Glutamatergic neuron (in vitro differentiated cells): ENCODE measurements at regions not wholly inside any gene's neighbourhood (a gene's known extent, or its start where the extent isn't known, plus 50 kb on each side); places are given as distances from the start of the nearest gene placed in this dataset. TPM values are rescaled to one million over a fixed set of nuclear protein-coding genes. Genes with fewer than 3 reads are reported as not detected.

Source experiments
- DNase-seq: peaks from one replicate; pipeline ENCODE4 v3.0.0; 2022
- H3K27ac Mint-ChIP-seq: one replicate; pipeline ENCODE4 v1.8.0; 2020; ENCODE audit warnings: mild to moderate bottlenecking, mixed read lengths, inconsistent platforms; ENCODE audit not compliant: unreplicated experiment
- H3K27me3 Mint-ChIP-seq: one replicate; pipeline ENCODE4 v1.8.0; 2020; ENCODE audit warnings: mild to moderate bottlenecking, moderate library complexity, mixed read lengths, inconsistent platforms; ENCODE audit not compliant: unreplicated experiment
- H3K36me3 Mint-ChIP-seq: one replicate; pipeline ENCODE4 v1.8.0; 2020; ENCODE audit warnings: mild to moderate bottlenecking, mixed read lengths, inconsistent platforms; ENCODE audit not compliant: unreplicated experiment
- H3K4me1 Mint-ChIP-seq: one replicate; pipeline ENCODE4 v1.8.0; 2020; ENCODE audit warnings: mild to moderate bottlenecking, low read depth, mixed read lengths, inconsistent platforms; ENCODE audit not compliant: unreplicated experiment
- H3K4me3 Mint-ChIP-seq: one replicate; pipeline ENCODE4 v1.8.0; 2020; ENCODE audit warnings: mild to moderate bottlenecking, mixed read lengths, inconsistent platforms; ENCODE audit not compliant: unreplicated experiment
- H3K9me3 Mint-ChIP-seq: one replicate; pipeline ENCODE4 v1.8.0; 2020; ENCODE audit warnings: mild to moderate bottlenecking, moderate library complexity, mixed read lengths, inconsistent platforms; ENCODE audit not compliant: unreplicated experiment
- CTCF ChIP-seq: fragments of 200-600 bp; sonication (generic); IDR thresholded peaks from one replicate; pipeline ENCODE4 v1.5.0; 2021; ENCODE audit not compliant: partially characterized antibody, unreplicated experiment
- microRNA-seq: library from miRNA; unstranded; fragments of <30 nt; microRNA quantifications from one replicate; pipeline ENCODE4, GENCODE V29; 2020; ENCODE audit not compliant: unreplicated experiment

GRCh38 chr12:112740387-112740934, 51.1 kb upstream of the RPH3A start:
- Mint-ChIP-seq H3K4me3 (no peak overlapping the region), H3K27me3 (peaks cover 7% of the 10 kb centered on the region), H3K27ac (no peak overlapping the region), H3K4me1 (peaks cover 3% of the 10 kb centered on the region), H3K36me3 (no peaks in the 10 kb centered on the region), H3K9me3 (no peaks in the 10 kb centered on the region)
- no peak for DNase-seq
- no peak for TF ChIP-seq CTCF

GRCh38 chr12:112741106-112741505, 50.4 kb upstream of the RPH3A start:
- Mint-ChIP-seq H3K27ac (no peak overlapping the region), H3K27me3 (peaks cover 4% of the 10 kb centered on the region), H3K9me3 (no peaks in the 10 kb centered on the region), H3K36me3 (no peaks in the 10 kb centered on the region), H3K4me3 (no peak overlapping the region), H3K4me1 (no peaks in the 10 kb centered on the region)
- TF ChIP-seq CTCF: no peak
- DNase-seq: no peak

Small RNAs in the stretch of these regions (microRNA-seq; reads per million reads assigned to microRNA genes)
- not detected for gene MIR1302-1
